GM12872 (cell line): ENCODE measurements at regions not wholly inside any gene's neighbourhood (a gene's known extent, or its start where the extent isn't known, plus 50 kb on each side); places are given as distances from the start of the nearest gene placed in this dataset.

ENCODE experiments used
- TF ChIP-seq, protein P1 (sequence below): IDR thresholded peaks from 3 replicates; pipeline ENCODE4 v1.5.1; 2011; ENCODE audit warnings: low read depth, mild to moderate bottlenecking, low read length, moderate library complexity; ENCODE audit not compliant: insufficient read depth

DNA sequence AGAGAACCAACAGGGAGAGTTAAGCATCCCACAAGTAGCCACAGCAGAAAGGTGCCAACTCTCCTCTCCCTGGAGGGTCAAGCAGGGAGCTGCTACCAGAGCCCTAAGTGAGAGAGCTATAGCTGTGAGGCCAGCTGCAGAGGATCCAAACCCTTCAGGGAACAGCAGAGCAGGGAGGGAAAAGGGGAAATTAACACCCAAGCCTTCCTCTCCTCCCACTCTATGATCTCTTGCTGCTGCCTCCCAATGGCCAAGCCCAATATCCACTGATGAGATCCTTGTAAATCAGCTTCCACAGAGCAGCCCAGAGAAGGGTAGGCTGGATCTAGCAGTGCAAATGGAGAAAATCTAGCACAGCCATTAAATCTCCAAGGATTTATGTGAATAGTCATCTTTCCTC lies 68.2 kb upstream of the THBS1 start:
- TF ChIP-seq, protein P1, sequence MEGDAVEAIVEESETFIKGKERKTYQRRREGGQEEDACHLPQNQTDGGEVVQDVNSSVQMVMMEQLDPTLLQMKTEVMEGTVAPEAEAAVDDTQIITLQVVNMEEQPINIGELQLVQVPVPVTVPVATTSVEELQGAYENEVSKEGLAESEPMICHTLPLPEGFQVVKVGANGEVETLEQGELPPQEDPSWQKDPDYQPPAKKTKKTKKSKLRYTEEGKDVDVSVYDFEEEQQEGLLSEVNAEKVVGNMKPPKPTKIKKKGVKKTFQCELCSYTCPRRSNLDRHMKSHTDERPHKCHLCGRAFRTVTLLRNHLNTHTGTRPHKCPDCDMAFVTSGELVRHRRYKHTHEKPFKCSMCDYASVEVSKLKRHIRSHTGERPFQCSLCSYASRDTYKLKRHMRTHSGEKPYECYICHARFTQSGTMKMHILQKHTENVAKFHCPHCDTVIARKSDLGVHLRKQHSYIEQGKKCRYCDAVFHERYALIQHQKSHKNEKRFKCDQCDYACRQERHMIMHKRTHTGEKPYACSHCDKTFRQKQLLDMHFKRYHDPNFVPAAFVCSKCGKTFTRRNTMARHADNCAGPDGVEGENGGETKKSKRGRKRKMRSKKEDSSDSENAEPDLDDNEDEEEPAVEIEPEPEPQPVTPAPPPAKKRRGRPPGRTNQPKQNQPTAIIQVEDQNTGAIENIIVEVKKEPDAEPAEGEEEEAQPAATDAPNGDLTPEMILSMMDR = no peak

DNA sequence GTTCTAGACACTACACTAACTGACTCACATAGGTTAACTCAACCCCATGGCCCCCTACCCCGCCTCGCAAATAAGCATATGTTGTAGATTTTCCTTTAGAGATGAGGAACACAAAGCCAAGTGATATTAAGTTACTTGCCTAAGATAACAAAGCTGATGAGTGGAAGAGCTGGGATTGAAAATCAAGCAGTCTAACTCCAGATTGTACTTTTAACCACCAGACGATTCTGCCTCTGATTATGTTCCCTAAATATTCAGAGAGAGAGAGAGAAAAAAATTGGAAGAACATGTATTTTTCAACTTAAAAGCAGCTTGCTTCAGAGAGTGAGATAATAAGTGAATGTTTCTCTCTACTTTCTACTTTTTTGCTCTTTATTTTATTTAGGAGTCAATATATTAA lies 66.9 kb upstream of the THBS1 start:
- TF ChIP-seq, protein P1 = no peak

DNA sequence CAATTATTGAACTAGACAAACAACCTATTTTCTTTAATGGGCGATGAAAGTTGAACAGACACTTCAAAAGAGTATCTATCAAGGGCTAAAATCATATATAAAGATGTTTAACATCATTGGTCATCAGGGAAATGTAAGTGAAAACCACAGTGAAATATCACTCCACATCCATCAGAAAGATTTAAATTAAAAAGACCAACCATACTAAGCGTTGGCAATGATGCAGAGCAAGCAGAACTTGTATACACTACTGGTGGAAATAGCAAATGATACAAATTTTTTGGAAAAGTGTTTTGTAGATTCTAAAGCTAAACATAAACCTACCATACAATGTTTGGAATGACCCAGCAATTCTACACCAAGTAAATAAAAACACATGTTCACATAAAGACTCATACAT lies 65.9 kb upstream of the THBS1 start:
- TF ChIP-seq, protein P1 = no peak

DNA sequence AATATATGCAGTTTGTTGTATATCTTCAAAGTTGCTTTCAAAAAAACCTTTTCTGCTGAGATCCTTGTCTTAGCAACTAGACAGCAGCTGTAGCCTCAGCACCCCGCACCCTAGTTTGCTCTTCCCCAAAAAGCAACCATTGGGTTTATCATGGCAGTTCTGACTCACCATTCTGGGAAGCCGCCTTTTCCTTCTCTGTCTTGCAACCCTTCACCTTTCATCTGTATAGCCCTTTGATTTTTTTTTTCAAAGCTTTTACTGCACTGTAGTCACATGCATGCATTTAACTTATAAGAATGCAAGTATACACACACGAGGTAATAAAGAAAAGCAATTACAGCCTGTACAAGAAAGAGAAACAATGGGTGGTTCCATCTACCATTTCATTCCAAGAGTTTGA lies 65.1 kb upstream of the THBS1 start:
- TF ChIP-seq, protein P1 = no peak

DNA sequence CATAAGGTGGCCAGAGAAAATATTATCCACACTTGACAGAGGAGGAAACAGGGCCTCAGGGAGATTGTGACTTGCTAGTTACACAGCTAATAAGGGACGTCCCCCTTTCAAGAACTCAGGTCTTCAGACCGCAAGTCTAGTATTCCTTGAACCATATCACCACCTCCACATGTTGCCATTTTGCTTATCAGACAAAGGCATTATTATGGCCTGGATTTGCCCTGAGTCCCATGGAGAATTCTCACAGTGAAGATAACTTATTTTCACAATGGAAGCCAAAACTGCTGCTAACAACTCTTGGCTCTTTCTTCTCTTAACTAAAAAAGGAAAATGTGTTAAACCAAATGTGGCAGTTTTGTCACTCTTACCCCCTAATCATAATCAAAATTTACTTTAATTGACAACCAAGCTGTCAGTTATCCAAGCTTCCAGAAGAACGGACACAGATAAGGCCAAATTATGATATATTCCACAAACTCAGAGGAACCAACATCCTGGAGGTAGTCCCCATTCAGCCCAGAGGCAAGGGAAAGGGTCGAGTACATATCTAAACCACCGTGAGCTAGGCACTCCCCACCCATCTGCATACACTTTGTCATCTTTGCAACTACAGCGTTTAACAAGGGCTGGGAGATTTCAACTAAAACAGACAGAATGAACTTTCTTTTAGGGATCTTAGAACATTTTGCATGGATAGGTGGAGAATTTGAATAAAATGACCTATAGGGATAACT lies 63.6 kb upstream of the THBS1 start:
- TF ChIP-seq, protein P1 = no peak

DNA sequence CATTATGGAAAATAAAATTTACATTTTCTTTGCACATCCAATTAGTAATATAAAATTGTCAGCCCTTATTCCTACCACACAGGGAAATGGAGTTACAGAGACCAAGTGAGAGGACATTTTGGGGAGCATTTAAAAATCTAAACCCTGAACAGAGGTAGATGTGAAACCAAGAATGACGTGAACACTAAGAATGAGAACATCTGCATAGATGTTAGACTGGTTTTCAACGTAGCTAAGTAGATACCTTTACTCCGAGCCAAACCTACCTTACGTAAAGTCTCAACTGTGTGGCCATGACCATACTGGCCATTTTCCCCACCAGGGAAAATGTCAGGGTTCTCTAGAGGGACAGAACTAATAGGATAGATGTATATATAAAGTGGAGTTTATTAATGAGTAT lies 51.4 kb upstream of the THBS1 start:
- TF ChIP-seq, protein P1 = no peak

DNA sequence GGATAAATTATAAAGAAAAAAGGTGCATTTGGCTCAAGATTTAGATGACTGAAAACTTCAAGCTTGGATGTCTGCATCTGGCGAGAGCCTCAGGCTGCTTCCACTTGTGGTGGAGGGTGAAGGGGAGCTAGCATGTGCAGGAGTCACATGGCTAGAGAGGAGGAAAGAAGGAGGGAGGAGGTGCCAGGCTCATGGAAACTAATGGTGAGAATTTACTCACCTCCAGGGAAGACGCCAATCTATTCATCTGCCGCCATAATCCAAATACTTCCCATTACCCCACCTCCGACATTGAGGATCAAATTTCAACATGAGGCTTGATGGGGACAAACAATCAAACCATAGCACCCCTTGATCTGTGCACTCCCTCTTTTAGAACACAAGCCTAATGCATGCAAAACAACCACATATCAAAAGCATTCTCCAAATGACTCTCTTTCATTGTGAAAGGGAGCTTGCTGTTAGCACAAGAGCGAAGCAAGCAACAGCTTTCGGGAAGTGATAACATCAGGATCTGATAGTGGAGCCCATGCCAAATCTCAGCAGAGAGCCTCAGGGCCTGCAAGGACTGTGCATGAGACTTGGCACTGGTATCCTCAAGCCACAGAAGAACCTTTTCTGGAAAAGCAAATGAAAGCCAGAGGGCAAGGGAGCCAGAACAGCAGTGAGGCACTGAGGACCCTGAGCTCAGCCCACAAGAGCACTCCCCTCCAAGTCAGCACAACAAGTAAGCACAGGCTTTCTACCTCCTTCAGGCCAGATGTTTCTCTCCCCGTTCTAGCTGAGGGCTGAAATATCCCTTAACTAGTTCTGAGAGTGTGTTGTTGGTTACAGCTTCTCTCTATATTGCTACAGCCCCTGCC lies 50.2 kb upstream of the THBS1 start:
- TF ChIP-seq, protein P1 = no peak
